ENCODE measurements at regions not wholly inside any gene's neighbourhood (a gene's known extent, or its start where the extent isn't known, plus 50 kb on each side); places are given as distances from the start of the nearest gene placed in this dataset.

DNA sequence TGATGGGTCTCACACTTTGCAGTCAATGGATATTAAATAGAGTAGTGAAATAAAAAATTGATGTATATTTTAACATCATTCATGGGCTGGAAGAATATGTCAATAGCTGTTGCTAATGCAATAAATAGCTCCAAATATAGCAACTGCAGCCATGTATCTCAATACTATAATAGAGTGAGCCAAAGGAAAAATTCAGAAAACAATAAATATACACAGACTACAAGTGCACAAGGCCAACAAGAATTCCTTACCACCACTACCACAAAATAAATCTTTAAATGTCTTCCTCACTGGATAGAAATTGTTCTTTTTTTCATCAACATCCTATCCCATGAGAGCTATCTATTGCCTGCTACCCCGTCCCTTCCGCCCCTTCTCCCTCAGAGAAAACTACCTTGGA, 113.1 kb upstream of the TRIM24 start:
- no peak overlapping the region for H3K27ac ChIP-seq (ENCODE audit: low read length, poor library complexity, severe bottlenecking)
- no peak overlapping the region for H2AK5ac ChIP-seq (ENCODE audit: low read length, severe bottlenecking)
- H3K9ac ChIP-seq (ENCODE audit: low read length): no peak overlapping the region
- H4K91ac ChIP-seq (ENCODE audit: low read length): no peak overlapping the region
- no peak overlapping the region for H3K4me2 ChIP-seq (ENCODE audit: low read length, poor library complexity, severe bottlenecking)
- no peak overlapping the region for H2BK15ac ChIP-seq (ENCODE audit: low read depth, poor library complexity, severe bottlenecking)
- H3K4me3 ChIP-seq (ENCODE audit: insufficient read depth in 1 of 2, low read depth in 1 of 2, low read length in 2 of 2): no peak overlapping the region
- H4K8ac ChIP-seq (ENCODE audit: low read length): no peak overlapping the region
- no peaks in the 10 kb centered on the region for H3K79me1 ChIP-seq (replicated peaks; ENCODE audit: low read length, poor library complexity, severe bottlenecking)
- H3K4me1 ChIP-seq (ENCODE audit: control insufficient read depth, insufficient read depth, low read depth, low read length): peaks cover 1% of the 10 kb centered on the region
- no peak overlapping the region for H3K4ac ChIP-seq (ENCODE audit: low read depth in 1 of 2, low read length in 2 of 2)
- H2AFZ ChIP-seq (ENCODE audit: low read depth, low read length): no peak overlapping the region
- H3K36me3 ChIP-seq (ENCODE audit: control insufficient read depth in 1 of 2, insufficient read depth in 2 of 2, low read depth in 1 of 2, low read length in 2 of 2): no peaks in the 10 kb centered on the region
- no peak overlapping the region for H2BK5ac ChIP-seq (ENCODE audit: low read depth, low read length, poor library complexity, severe bottlenecking)
- H3K14ac ChIP-seq (ENCODE audit: low read length in 2 of 2): no peak overlapping the region
- no peak overlapping the region for H2BK120ac ChIP-seq (ENCODE audit: low read depth, low read length)
- H3K9me3 ChIP-seq (ENCODE audit: control insufficient read depth, low read length): peaks cover 30% of the 10 kb centered on the region
- 81% methylated on average over 2 of the region's 2 CpGs for WGBS
- no peaks in the 10 kb centered on the region for H3K27me3 ChIP-seq (ENCODE audit: control insufficient read depth in 1 of 2, insufficient read depth in 1 of 2, low read length in 2 of 2)
- H3K23ac ChIP-seq (ENCODE audit: low read length in 2 of 2): no peak overlapping the region
- H2BK12ac ChIP-seq (ENCODE audit: low read length in 2 of 2): no peak overlapping the region
- no peak overlapping the region for H3K18ac ChIP-seq (ENCODE audit: low read depth in 1 of 2, low read length in 2 of 2)
- DNase-seq: no peak

DNA sequence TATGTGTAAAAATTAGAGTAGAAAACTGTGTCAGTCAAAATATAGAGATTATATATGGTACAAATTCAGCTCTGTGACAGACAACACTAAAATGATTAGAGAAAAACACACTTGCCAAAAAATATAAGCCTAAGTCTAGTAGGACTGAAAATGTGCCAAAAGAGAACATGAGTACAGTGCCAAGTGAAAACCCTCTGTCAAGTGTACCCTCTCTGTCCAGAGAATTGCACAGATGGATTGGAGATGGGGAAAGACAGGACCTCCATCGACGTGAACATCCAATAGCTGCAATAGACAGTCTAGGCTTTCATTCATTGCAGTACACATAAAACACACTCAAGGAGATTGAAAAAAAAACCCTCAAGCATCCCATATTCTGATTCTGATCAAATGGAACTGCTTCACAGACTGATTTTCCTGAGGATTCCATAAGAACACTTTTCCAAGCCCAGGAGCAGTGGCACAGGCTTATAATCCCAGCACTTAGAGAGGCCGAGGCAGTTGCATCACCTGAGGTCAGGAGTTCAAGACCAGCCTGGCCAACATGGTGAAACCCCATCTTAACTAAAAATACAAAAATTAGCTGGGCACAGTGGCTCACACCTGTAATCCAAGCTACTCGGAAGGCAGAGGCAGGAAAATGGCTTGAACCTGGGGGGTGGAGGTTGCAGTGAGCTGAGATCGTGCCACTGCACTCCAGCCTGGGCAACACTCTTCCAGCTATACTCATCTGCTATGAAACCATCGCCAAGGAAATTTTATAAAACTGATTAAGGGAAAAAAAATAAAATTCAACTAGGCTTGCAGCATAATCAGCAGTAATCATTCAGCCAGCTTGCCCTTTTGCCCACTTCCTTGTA, 110.0 kb upstream of the TRIM24 start:
- no peaks in the 10 kb centered on the region for H3K27me3 ChIP-seq (ENCODE audit: control insufficient read depth in 1 of 2, insufficient read depth in 1 of 2, low read length in 2 of 2)
- no peak overlapping the region for H3K18ac ChIP-seq (ENCODE audit: low read depth in 1 of 2, low read length in 2 of 2)
- H3K4me2 ChIP-seq (ENCODE audit: low read length, poor library complexity, severe bottlenecking): no peak overlapping the region
- H2BK15ac ChIP-seq (ENCODE audit: low read depth, poor library complexity, severe bottlenecking): no peak overlapping the region
- H3K36me3 ChIP-seq (ENCODE audit: control insufficient read depth in 1 of 2, insufficient read depth in 2 of 2, low read depth in 1 of 2, low read length in 2 of 2): no peaks in the 10 kb centered on the region
- no peak overlapping the region for H2BK120ac ChIP-seq (ENCODE audit: low read depth, low read length)
- no peak overlapping the region for H3K23ac ChIP-seq (ENCODE audit: low read length in 2 of 2)
- no peak overlapping the region for H2AK5ac ChIP-seq (ENCODE audit: low read length, severe bottlenecking)
- no peak overlapping the region for H3K14ac ChIP-seq (ENCODE audit: low read length in 2 of 2)
- no peak overlapping the region for H2AFZ ChIP-seq (ENCODE audit: low read depth, low read length)
- H3K27ac ChIP-seq (ENCODE audit: low read length, poor library complexity, severe bottlenecking): no peak overlapping the region
- H3K9me3 ChIP-seq (ENCODE audit: control insufficient read depth, low read length): peaks cover 21% of the 10 kb centered on the region
- DNase-seq: no peak
- no peak overlapping the region for H3K4ac ChIP-seq (ENCODE audit: low read depth in 1 of 2, low read length in 2 of 2)
- no peak overlapping the region for H3K4me3 ChIP-seq (ENCODE audit: insufficient read depth in 1 of 2, low read depth in 1 of 2, low read length in 2 of 2)
- peaks cover 5% of the 10 kb centered on the region for H3K4me1 ChIP-seq (ENCODE audit: control insufficient read depth, insufficient read depth, low read depth, low read length)
- H3K9ac ChIP-seq (ENCODE audit: low read length): no peak overlapping the region
- H2BK12ac ChIP-seq (ENCODE audit: low read length in 2 of 2): no peak overlapping the region
- no peak overlapping the region for H4K8ac ChIP-seq (ENCODE audit: low read length)
- H4K91ac ChIP-seq (ENCODE audit: low read length): no peak overlapping the region
- WGBS: 85% methylated on average over 4 of the region's 6 CpGs
- no peak overlapping the region for H2BK5ac ChIP-seq (ENCODE audit: low read depth, low read length, poor library complexity, severe bottlenecking)
- H3K79me1 ChIP-seq (replicated peaks; ENCODE audit: low read length, poor library complexity, severe bottlenecking): no peaks in the 10 kb centered on the region

DNA sequence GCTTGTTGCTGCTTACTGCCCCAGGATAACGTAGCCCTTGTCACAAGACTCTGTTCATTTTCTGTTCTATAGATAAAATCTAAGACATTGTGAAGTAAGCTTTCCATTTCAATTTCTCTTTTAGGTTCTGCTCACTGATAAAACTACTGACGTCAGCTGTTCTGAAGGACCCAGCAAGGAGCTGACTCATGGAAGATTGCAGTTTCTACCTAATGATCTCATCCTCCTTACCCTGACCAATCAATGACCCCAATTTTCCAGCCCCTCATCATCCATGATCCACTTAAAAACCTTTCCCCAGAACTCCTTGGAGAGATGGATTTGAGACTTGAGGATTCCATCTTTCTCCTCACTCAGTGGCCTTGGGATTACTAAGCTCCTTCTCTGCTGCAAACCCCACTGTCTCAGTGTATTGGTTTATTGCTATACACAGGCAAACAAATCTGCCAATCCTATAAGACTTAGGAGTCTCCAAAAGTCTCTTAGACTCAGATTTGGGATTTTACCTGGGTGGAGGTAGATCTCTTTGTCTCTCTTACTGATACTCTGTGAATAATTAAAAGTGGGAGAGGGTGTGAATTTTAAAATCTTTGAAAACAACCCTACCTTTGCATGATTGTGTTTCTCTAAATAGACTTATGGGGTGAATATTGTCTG, 109.2 kb upstream of the TRIM24 start:
- Histone ChIP-seq H3K23ac (ENCODE audit: low read length in 2 of 2) (no peak overlapping the region), H3K4me3 (ENCODE audit: insufficient read depth in 1 of 2, low read depth in 1 of 2, low read length in 2 of 2) (no peak overlapping the region), H3K14ac (ENCODE audit: low read length in 2 of 2) (no peak overlapping the region), H2BK15ac (ENCODE audit: low read depth, poor library complexity, severe bottlenecking) (no peak overlapping the region), H3K9me3 (ENCODE audit: control insufficient read depth, low read length) (peaks cover 14% of the 10 kb centered on the region), H3K27me3 (ENCODE audit: control insufficient read depth in 1 of 2, insufficient read depth in 1 of 2, low read length in 2 of 2) (no peaks in the 10 kb centered on the region), H3K27ac (ENCODE audit: low read length, poor library complexity, severe bottlenecking) (no peak overlapping the region), H3K36me3 (ENCODE audit: control insufficient read depth in 1 of 2, insufficient read depth in 2 of 2, low read depth in 1 of 2, low read length in 2 of 2) (no peaks in the 10 kb centered on the region), H2BK5ac (ENCODE audit: low read depth, low read length, poor library complexity, severe bottlenecking) (no peak overlapping the region), H2AFZ (ENCODE audit: low read depth, low read length) (no peak overlapping the region), H2BK12ac (ENCODE audit: low read length in 2 of 2) (no peak overlapping the region), H2AK5ac (ENCODE audit: low read length, severe bottlenecking) (no peak overlapping the region), H4K8ac (ENCODE audit: low read length) (no peak overlapping the region), H3K4ac (ENCODE audit: low read depth in 1 of 2, low read length in 2 of 2) (no peak overlapping the region), H3K4me1 (ENCODE audit: control insufficient read depth, insufficient read depth, low read depth, low read length) (peaks cover 5% of the 10 kb centered on the region), H3K79me1 (replicated peaks; ENCODE audit: low read length, poor library complexity, severe bottlenecking) (no peaks in the 10 kb centered on the region), H2BK120ac (ENCODE audit: low read depth, low read length) (no peak overlapping the region), H4K91ac (ENCODE audit: low read length) (no peak overlapping the region), H3K18ac (ENCODE audit: low read depth in 1 of 2, low read length in 2 of 2) (no peak overlapping the region), H3K9ac (ENCODE audit: low read length) (no peak overlapping the region), H3K4me2 (ENCODE audit: low read length, poor library complexity, severe bottlenecking) (no peak overlapping the region)
- WGBS: 100% methylated on average over 1 of the region's 2 CpGs
- no peak for DNase-seq

- H3K18ac ChIP-seq (ENCODE audit: low read depth in 1 of 2, low read length in 2 of 2): no peak overlapping the region
- no peak overlapping the region for H3K4me2 ChIP-seq (ENCODE audit: low read length, poor library complexity, severe bottlenecking)
- H3K4me3 ChIP-seq (ENCODE audit: insufficient read depth in 1 of 2, low read depth in 1 of 2, low read length in 2 of 2): no peak overlapping the region
- H3K14ac ChIP-seq (ENCODE audit: low read length in 2 of 2): no peak overlapping the region
- no peak for DNase-seq
- no peak overlapping the region for H3K4ac ChIP-seq (ENCODE audit: low read depth in 1 of 2, low read length in 2 of 2)
- H3K79me1 ChIP-seq (replicated peaks; ENCODE audit: low read length, poor library complexity, severe bottlenecking): no peaks in the 10 kb centered on the region
- no peak overlapping the region for H3K27ac ChIP-seq (ENCODE audit: low read length, poor library complexity, severe bottlenecking)
- H2BK5ac ChIP-seq (ENCODE audit: low read depth, low read length, poor library complexity, severe bottlenecking): no peak overlapping the region
- H2BK120ac ChIP-seq (ENCODE audit: low read depth, low read length): no peak overlapping the region
- 73% methylated on average over 10 of the region's 10 CpGs for WGBS
- no peaks in the 10 kb centered on the region for H3K36me3 ChIP-seq (ENCODE audit: control insufficient read depth in 1 of 2, insufficient read depth in 2 of 2, low read depth in 1 of 2, low read length in 2 of 2)
- H2AK5ac ChIP-seq (ENCODE audit: low read length, severe bottlenecking): no peak overlapping the region
- H3K4me1 ChIP-seq (ENCODE audit: control insufficient read depth, insufficient read depth, low read depth, low read length): peaks cover 5% of the 10 kb centered on the region
- no peak overlapping the region for H3K23ac ChIP-seq (ENCODE audit: low read length in 2 of 2)
- H3K27me3 ChIP-seq (ENCODE audit: control insufficient read depth in 1 of 2, insufficient read depth in 1 of 2, low read length in 2 of 2): no peaks in the 10 kb centered on the region
- H3K9ac ChIP-seq (ENCODE audit: low read length): no peak overlapping the region
- no peak overlapping the region for H4K91ac ChIP-seq (ENCODE audit: low read length)
- peaks cover 8% of the 10 kb centered on the region for H3K9me3 ChIP-seq (ENCODE audit: control insufficient read depth, low read length)
- no peak overlapping the region for H2BK12ac ChIP-seq (ENCODE audit: low read length in 2 of 2)
- no peak overlapping the region for H2BK15ac ChIP-seq (ENCODE audit: low read depth, poor library complexity, severe bottlenecking)
- H2AFZ ChIP-seq (ENCODE audit: low read depth, low read length): no peak overlapping the region
- no peak overlapping the region for H4K8ac ChIP-seq (ENCODE audit: low read length)
Observed at GRCh38 chr7:138352570-138353461, 107.2 kb upstream of the TRIM24 start.

All from mesenchymal stem cell (in vitro differentiated cells and primary cell).